Natural killer cell (primary cell): ENCODE measurements at regions not wholly inside any gene's neighbourhood (a gene's known extent, or its start where the extent isn't known, plus 50 kb on each side); places are given as distances from the start of the nearest gene placed in this dataset.

Experiments used
- ATAC-seq, 3 donors: fragments of 150-1000 bp in 2 of 3; fragments of 200-7000 bp in 1 of 3; cut with Tn5 transposase; 1 replicate in 1 of 3; 2 replicates in 2 of 3; pipeline ENCODE4 v1.10.0; 2021; ENCODE audit warnings: mild to moderate bottlenecking in 2 of 3, moderate library complexity in 2 of 3
- DNase-seq, 2 donors: peaks; one replicate each; pipeline versions ENCODE4 v3.0.0 to v3.0.0-alpha.2; 2013 to 2021; ENCODE audit warnings: mixed read lengths in 1 of 2
- H3K27ac ChIP-seq: one replicate; pipeline ENCODE4 v1.5.1; 2013; ENCODE audit warnings: mild to moderate bottlenecking, low read length
- H3K27me3 ChIP-seq: one replicate; pipeline ENCODE4 v1.6.1; 2013; ENCODE audit warnings: low read length; ENCODE audit not compliant: control insufficient read depth, insufficient read depth
- H3K36me3 ChIP-seq: one replicate; pipeline ENCODE4 v1.6.1; 2013; ENCODE audit warnings: low read length; ENCODE audit not compliant: control insufficient read depth, insufficient read depth
- H3K4me1 ChIP-seq: one replicate; pipeline ENCODE4 v1.6.1; 2013; ENCODE audit warnings: low read length; ENCODE audit not compliant: control insufficient read depth, insufficient read depth
- H3K4me3 ChIP-seq: one replicate; pipeline ENCODE4 v1.5.1; 2013; ENCODE audit warnings: low read length
- H3K9me3 ChIP-seq: one replicate; pipeline ENCODE4 v1.6.1; 2013; ENCODE audit warnings: low read length; ENCODE audit not compliant: control insufficient read depth, insufficient read depth
- H3K27ac Mint-ChIP-seq, 2 donors: one replicate each; pipeline ENCODE4 v1.8.0; 2022; ENCODE audit warnings: mild to moderate bottlenecking in 2 of 2, mixed read lengths in 2 of 2, moderate library complexity in 1 of 2
- H3K27me3 Mint-ChIP-seq, 2 donors: one replicate each; pipeline ENCODE4 v1.8.0; 2022; ENCODE audit warnings: low read depth in 2 of 2, mixed read lengths in 2 of 2
- H3K36me3 Mint-ChIP-seq: one replicate; pipeline ENCODE4 v1.8.0; 2022; ENCODE audit warnings: mixed read lengths
- H3K4me1 Mint-ChIP-seq, 2 donors: one replicate each; pipeline ENCODE4 v1.8.0; 2022; ENCODE audit warnings: mixed read lengths in 2 of 2
- H3K4me3 Mint-ChIP-seq: one replicate; pipeline ENCODE4 v1.8.0; 2022; ENCODE audit warnings: mild to moderate bottlenecking, moderate library complexity, mixed read lengths
- H3K9me3 Mint-ChIP-seq, 2 donors: one replicate each; pipeline ENCODE4 v1.8.0; 2022; ENCODE audit warnings: mixed read lengths in 2 of 2
- WGBS: methylation state at CpG from one replicate; pipeline ENCODE4 v1.1.7; 2013; ENCODE audit warnings: missing lambda C conversion rate; ENCODE audit not compliant: insufficient coverage; 5-methylcytosine and 5-hydroxymethylcytosine counted together
- intact Hi-C: fragments of 100-400 bp; cut with micrococcal nuclease; formaldehyde crosslinking; loops from one replicate; pipeline ENCODE4 v1.14.2; 2022
- TF ChIP-seq, protein P1 (sequence below): fragments of 200-600 bp; IDR thresholded peaks from one replicate; pipeline ENCODE4 v1.8.0; 2022; ENCODE audit warnings: antibody characterized with exemption

- Mint-ChIP-seq H3K4me1 (no peaks in the 10 kb centered on the region), H3K36me3 (no peaks in the 10 kb centered on the region), H3K27me3 (no peaks in the 10 kb centered on the region), H3K9me3 (peaks cover 8 to 12% of the 10 kb centered on the region in 2 donors), H3K4me3 (no peak overlapping the region), H3K27ac (no peak overlapping the region)
- DNase-seq (no peak), ATAC-seq (no peak)
- 63% methylated on average over 3 of the region's 3 CpGs for WGBS
- intact Hi-C loops = no loop called here
- Histone ChIP-seq H3K36me3 (no peaks in the 10 kb centered on the region), H3K9me3 (peaks cover 4% of the 10 kb centered on the region), H3K4me3 (no peak overlapping the region), H3K4me1 (no peaks in the 10 kb centered on the region), H3K27me3 (no peaks in the 10 kb centered on the region), H3K27ac (no peak overlapping the region)
- TF ChIP-seq, protein P1, sequence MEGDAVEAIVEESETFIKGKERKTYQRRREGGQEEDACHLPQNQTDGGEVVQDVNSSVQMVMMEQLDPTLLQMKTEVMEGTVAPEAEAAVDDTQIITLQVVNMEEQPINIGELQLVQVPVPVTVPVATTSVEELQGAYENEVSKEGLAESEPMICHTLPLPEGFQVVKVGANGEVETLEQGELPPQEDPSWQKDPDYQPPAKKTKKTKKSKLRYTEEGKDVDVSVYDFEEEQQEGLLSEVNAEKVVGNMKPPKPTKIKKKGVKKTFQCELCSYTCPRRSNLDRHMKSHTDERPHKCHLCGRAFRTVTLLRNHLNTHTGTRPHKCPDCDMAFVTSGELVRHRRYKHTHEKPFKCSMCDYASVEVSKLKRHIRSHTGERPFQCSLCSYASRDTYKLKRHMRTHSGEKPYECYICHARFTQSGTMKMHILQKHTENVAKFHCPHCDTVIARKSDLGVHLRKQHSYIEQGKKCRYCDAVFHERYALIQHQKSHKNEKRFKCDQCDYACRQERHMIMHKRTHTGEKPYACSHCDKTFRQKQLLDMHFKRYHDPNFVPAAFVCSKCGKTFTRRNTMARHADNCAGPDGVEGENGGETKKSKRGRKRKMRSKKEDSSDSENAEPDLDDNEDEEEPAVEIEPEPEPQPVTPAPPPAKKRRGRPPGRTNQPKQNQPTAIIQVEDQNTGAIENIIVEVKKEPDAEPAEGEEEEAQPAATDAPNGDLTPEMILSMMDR = no peak
These were observed 869.4 kb upstream of the PHF14 start for GRCh38 chr7:10104292-10104691.

DNA sequence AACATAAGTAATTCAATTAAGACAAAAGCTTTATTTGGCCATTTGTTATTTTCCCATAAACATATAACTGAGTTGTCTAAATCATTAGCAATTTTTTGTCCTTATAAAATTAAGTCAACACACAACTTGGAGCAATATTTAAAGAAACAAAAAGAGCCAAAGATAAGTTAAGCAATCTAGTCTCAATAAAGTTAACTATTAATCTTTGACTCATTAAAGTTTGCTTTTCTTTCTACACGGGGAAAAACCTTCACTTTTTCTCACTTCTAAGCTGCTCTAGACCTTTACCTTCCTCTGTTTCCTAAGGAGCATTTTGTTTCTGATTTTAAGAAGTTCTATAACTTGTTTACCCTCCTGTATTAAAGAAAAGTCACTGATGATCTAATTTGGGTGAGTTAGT lies 867.1 kb upstream of the PHF14 start:
- Mint-ChIP-seq H3K36me3 (no peaks in the 10 kb centered on the region), H3K27ac (no peak overlapping the region), H3K9me3 (peaks cover 9 to 12% of the 10 kb centered on the region in 2 donors), H3K4me1 (no peaks in the 10 kb centered on the region), H3K27me3 (no peaks in the 10 kb centered on the region), H3K4me3 (no peak overlapping the region)
- ATAC-seq (no peak), DNase-seq (no peak)
- TF ChIP-seq, protein P1 = no peak
- intact Hi-C loops = no loop called here
- no peaks in the 10 kb centered on the region for H3K4me1 ChIP-seq
- H3K9me3 ChIP-seq = peaks cover 4% of the 10 kb centered on the region
- no peaks in the 10 kb centered on the region for H3K36me3 ChIP-seq
- no peak overlapping the region for H3K4me3 ChIP-seq
- H3K27me3 ChIP-seq = no peaks in the 10 kb centered on the region
- 60% methylated on average over 1 of the region's 1 CpG for WGBS
- H3K27ac ChIP-seq = no peak overlapping the region

DNA sequence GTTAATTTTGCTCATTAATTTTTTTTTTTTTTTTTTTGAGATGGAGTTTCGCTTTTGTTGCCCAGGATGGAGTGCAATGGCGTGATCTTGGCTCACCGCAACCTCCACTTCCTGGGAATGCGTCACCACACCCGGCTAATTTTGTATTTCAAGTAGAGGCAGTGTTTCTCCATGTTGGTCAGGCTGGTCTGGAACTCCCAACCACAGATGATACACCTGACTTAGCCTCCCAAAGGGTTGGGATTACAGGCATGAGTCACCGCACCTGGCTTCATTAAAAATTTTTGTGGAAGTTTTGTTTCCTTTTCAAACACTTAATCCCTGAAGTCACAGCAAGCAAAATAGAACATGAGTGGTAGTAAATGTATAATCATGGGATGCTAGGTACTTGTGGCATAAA lies 857.2 kb upstream of the PHF14 start:
- H3K36me3 Mint-ChIP-seq = no peaks in the 10 kb centered on the region
- H3K9me3 Mint-ChIP-seq = peaks cover 13 to 18% of the 10 kb centered on the region in 2 donors
- H3K4me3 ChIP-seq = no peak overlapping the region
- no peaks in the 10 kb centered on the region for H3K27me3 ChIP-seq
- DNase-seq = no peak
- 93% methylated on average over 6 of the region's 6 CpGs for WGBS
- H3K27ac Mint-ChIP-seq = no peak overlapping the region
- no peaks in the 10 kb centered on the region for H3K9me3 ChIP-seq
- no peaks in the 10 kb centered on the region for H3K4me1 ChIP-seq
- no peaks in the 10 kb centered on the region for H3K4me1 Mint-ChIP-seq
- H3K4me3 Mint-ChIP-seq = no peak overlapping the region
- no peaks in the 10 kb centered on the region for H3K27me3 Mint-ChIP-seq
- no peaks in the 10 kb centered on the region for H3K36me3 ChIP-seq
- intact Hi-C loops = no loop called here
- no peak overlapping the region for H3K27ac ChIP-seq
- TF ChIP-seq, protein P1 = no peak
- ATAC-seq = no peak

DNA sequence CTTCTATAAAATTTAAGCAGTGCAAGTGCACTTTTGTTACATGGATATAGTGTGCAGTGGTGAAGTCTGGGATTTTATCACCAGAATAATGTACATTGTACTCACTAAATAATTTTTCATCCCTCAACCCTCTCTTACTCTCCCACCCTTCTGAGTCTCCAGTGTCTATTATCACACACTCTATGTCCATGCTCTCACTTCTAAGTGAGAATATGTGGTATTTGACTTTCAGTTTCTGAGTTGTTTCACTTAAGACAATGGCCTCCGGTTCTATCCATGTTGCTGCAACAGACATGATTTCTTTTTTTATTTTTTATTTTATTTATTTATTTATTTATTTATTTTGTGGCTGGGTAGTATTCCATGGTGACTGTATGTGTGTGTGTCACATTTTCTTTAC lies 855.9 kb upstream of the PHF14 start:
- no peaks in the 10 kb centered on the region for H3K27me3 Mint-ChIP-seq
- no CpG with 5 or more reads among the region's 1 CpG for WGBS
- no peak for DNase-seq
- Histone ChIP-seq H3K27me3 (no peaks in the 10 kb centered on the region), H3K36me3 (no peaks in the 10 kb centered on the region), H3K9me3 (no peaks in the 10 kb centered on the region), H3K4me3 (no peak overlapping the region), H3K4me1 (no peaks in the 10 kb centered on the region), H3K27ac (no peak overlapping the region)
- no peaks in the 10 kb centered on the region for H3K4me1 Mint-ChIP-seq
- H3K9me3 Mint-ChIP-seq = peaks cover 13 to 17% of the 10 kb centered on the region in 2 donors
- intact Hi-C loops = no loop called here
- ATAC-seq = no peak
- no peak overlapping the region for H3K4me3 Mint-ChIP-seq
- TF ChIP-seq, protein P1 = no peak
- no peak overlapping the region for H3K27ac Mint-ChIP-seq
- H3K36me3 Mint-ChIP-seq = no peaks in the 10 kb centered on the region
